ENCODE measurements at regions not wholly inside any gene's neighbourhood (a gene's known extent, or its start where the extent isn't known, plus 50 kb on each side); places are given as distances from the start of the nearest gene placed in this dataset.

- Mint-ChIP-seq H3K4me1 (no peaks in the 10 kb centered on the region), H3K9me3 (peaks cover 3 to 9% of the 10 kb centered on the region in 2 donors), H3K36me3 (no peaks in the 10 kb centered on the region), H3K27me3 (ENCODE audit: low read depth in 2 of 2) (no peaks in the 10 kb centered on the region), H3K27ac (no peak overlapping the region), H3K4me3 (no peak overlapping the region)
- no peak for TF ChIP-seq CTCF (IDR thresholded peaks at IDR 0.05)
- Histone ChIP-seq H3K9me3 (ENCODE audit: control insufficient read depth, insufficient read depth, low read length) (no peaks in the 10 kb centered on the region), H3K4me3 (ENCODE audit: low read length) (no peak overlapping the region), H3K27ac (ENCODE audit: low read length) (no peak overlapping the region), H3K27me3 (ENCODE audit: control insufficient read depth, insufficient read depth, low read length) (no peaks in the 10 kb centered on the region), H3K4me1 (ENCODE audit: control insufficient read depth, insufficient read depth, low read length) (no peaks in the 10 kb centered on the region), H3K36me3 (ENCODE audit: control insufficient read depth, insufficient read depth, low read length) (no peaks in the 10 kb centered on the region)
- 97% methylated on average over 11 of the region's 11 CpGs for WGBS (ENCODE audit: insufficient coverage)
- intact Hi-C loops (cut with micrococcal nuclease) = no loop called here
- DNase-seq (no peak), ATAC-seq (no peak)
Measured at GRCh38 chr6:15800841-15801617, 138.2 kb upstream of the DTNBP1 start.

DNA sequence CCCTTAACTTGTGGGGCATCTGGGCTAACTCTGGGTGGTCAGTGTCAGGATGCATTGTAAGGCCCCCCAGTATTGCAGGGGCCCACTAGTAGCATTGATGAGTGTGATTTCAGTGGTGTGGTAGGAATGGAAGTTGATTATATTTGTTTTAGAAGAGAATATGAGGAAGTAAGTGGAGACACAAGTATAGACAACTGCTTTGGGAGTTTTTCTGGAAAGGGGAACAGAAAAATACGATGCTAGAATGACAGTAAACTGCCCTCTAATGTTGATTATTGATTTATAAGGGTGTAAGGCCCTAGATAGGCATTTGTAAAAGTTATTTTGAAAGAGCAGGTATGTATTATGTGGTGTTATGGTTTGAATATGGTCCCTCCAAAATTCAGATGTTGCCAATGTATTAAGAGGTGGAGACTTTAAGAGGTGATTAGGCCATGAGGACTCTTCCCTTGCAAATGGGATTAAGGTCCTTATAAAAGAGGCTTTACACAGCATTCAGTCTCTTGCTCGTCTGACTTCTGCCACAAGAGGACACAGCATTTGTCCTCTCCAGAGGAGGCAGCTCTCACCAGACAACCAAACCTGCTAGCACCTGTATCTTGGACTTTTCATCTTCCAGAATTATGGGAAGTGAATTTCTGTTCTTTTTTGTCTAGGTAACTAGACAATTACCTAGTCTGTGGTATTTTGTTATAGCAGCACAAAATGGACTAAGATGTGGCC, 135.9 kb upstream of the DTNBP1 start:
- no peaks in the 10 kb centered on the region for H3K9me3 ChIP-seq (ENCODE audit: control insufficient read depth, insufficient read depth, low read length)
- Mint-ChIP-seq H3K4me3 (no peak overlapping the region), H3K36me3 (no peaks in the 10 kb centered on the region), H3K27ac (no peak overlapping the region), H3K4me1 (no peaks in the 10 kb centered on the region), H3K9me3 (peaks cover 3 to 9% of the 10 kb centered on the region in 2 donors), H3K27me3 (ENCODE audit: low read depth in 2 of 2) (no peaks in the 10 kb centered on the region)
- no peak for TF ChIP-seq CTCF (IDR thresholded peaks at IDR 0.05)
- H3K27ac ChIP-seq (ENCODE audit: low read length) = no peak overlapping the region
- no peaks in the 10 kb centered on the region for H3K36me3 ChIP-seq (ENCODE audit: control insufficient read depth, insufficient read depth, low read length)
- H3K4me3 ChIP-seq (ENCODE audit: low read length) = no peak overlapping the region
- no peaks in the 10 kb centered on the region for H3K4me1 ChIP-seq (ENCODE audit: control insufficient read depth, insufficient read depth, low read length)
- ATAC-seq (no peak), DNase-seq (no peak)
- no peaks in the 10 kb centered on the region for H3K27me3 ChIP-seq (ENCODE audit: control insufficient read depth, insufficient read depth, low read length)
- intact Hi-C loops (cut with micrococcal nuclease) = no loop called here
- 79% methylated on average over 2 of the region's 2 CpGs for WGBS (ENCODE audit: insufficient coverage)

DNA sequence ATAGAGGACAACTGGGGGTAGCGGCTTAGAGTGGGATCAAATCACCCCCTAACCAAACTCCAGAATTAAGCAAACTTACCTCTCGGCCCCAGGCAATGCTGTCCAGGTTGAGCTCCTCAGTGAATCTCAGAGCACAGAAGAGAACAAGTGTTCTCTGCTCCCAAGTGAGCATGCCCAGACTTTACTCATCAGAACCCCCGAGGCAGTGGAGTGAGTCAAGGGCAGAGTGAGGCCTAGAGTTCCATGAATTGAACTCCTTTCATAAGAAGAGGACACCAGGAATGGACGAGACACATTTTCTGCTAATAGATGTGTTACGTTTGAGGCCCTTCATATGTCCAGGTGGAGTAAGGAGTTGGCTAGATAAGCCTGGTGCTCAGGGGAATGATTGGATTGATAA, 134.0 kb upstream of the DTNBP1 start:
- peaks cover 3 to 9% of the 10 kb centered on the region in 2 donors for H3K9me3 Mint-ChIP-seq
- H3K36me3 ChIP-seq (ENCODE audit: control insufficient read depth, insufficient read depth, low read length) = no peaks in the 10 kb centered on the region
- TF ChIP-seq CTCF (IDR thresholded peaks at IDR 0.05) = no peak
- no peaks in the 10 kb centered on the region for H3K9me3 ChIP-seq (ENCODE audit: control insufficient read depth, insufficient read depth, low read length)
- ATAC-seq (no peak), DNase-seq (no peak)
- no peaks in the 10 kb centered on the region for H3K36me3 Mint-ChIP-seq
- no peaks in the 10 kb centered on the region for H3K4me1 Mint-ChIP-seq
- no peaks in the 10 kb centered on the region for H3K27me3 ChIP-seq (ENCODE audit: control insufficient read depth, insufficient read depth, low read length)
- no peak overlapping the region for H3K4me3 Mint-ChIP-seq
- H3K27ac Mint-ChIP-seq = no peak overlapping the region
- H3K4me1 ChIP-seq (ENCODE audit: control insufficient read depth, insufficient read depth, low read length) = no peaks in the 10 kb centered on the region
- intact Hi-C loops (cut with micrococcal nuclease) = no loop called here
- WGBS (ENCODE audit: insufficient coverage) = 91% methylated on average over 5 of the region's 5 CpGs
- no peaks in the 10 kb centered on the region for H3K27me3 Mint-ChIP-seq (ENCODE audit: low read depth in 2 of 2)
- no peak overlapping the region for H3K27ac ChIP-seq (ENCODE audit: low read length)
- H3K4me3 ChIP-seq (ENCODE audit: low read length) = no peak overlapping the region
